ENCODE measurements at regions not wholly inside any gene's neighbourhood (a gene's known extent, or its start where the extent isn't known, plus 50 kb on each side); places are given as distances from the start of the nearest gene placed in this dataset.

DNA sequence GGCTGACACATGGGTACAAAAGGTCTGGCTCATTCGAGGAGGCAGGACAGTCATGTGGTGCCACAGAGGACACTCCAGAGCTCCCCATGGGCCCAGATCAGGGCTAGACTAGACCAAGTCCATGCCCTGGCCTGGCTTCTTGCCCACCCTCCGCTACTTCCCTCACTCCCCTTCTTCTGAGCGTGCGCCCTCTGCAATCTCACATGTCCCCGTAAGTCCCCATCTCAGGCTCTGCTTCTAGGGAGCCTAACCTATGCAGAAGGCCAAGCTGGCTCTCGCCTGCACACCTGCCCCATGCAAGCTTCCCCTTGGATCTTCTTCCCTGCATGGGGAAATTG lies 553.6 kb downstream of the PTPRU start:
- H3K4me2 ChIP-seq (ENCODE audit: control insufficient read depth, insufficient read depth): no peak overlapping the region
- no peaks in the 10 kb centered on the region for H4K20me1 ChIP-seq (ENCODE audit: control insufficient read depth, insufficient read depth)
- POLR2A ChIA-PET: no interaction called here
- CTCF ChIA-PET: no interaction called here
- H3K9me3 ChIP-seq (replicated peaks; ENCODE audit: control insufficient read depth, insufficient read depth, low read length): no peaks in the 10 kb centered on the region
- no peak overlapping the region for H3K4me3 ChIP-seq
- H3K27me3 ChIP-seq (replicated peaks in 1 of 2; ENCODE audit: control insufficient read depth in 2 of 2, insufficient read depth in 2 of 2, low read length in 1 of 2): peaks cover 0 to 5% of the 10 kb centered on the region in 2 experiments; a peak in 2 of 4 replicates
- TF ChIP-seq ZBED1 (IDR thresholded peaks at IDR 0.05; ENCODE audit: borderline replicate concordance): no peak
- no peak for TF ChIP-seq SRF (IDR thresholded peaks at IDR 0.05; ENCODE audit: low read depth in 2 of 2, low read length in 2 of 2)
- TF ChIP-seq SMC3 (IDR thresholded peaks at IDR 0.05; ENCODE audit: borderline replicate concordance, low read length): no peak
- TF ChIP-seq SUZ12 (IDR thresholded peaks at IDR 0.05; ENCODE audit: unreplicated experiment): no peak
- no peak for TF ChIP-seq EGR1 (IDR thresholded peaks at IDR 0.05; ENCODE audit: borderline replicate concordance in 1 of 2, low read depth in 2 of 2, low read length in 2 of 2)
- RAD21 ChIA-PET (ENCODE audit: unreplicated experiment): no interaction called here
- H3K4me1 ChIP-seq (ENCODE audit: control insufficient read depth, insufficient read depth, low read length): no peaks in the 10 kb centered on the region
- FAIRE-seq: no peak
- SMC1A ChIA-PET (ENCODE audit: uncharacterized antibody, unreplicated experiment): no interaction called here
- intact Hi-C loops (cut with micrococcal nuclease; ENCODE audit: unreplicated experiment) (no loop called here), in situ Hi-C loops (cut with MboI) (no loop called here)
- H3K27ac ChIP-seq (ENCODE audit: control insufficient read depth, insufficient read depth): no peak overlapping the region
- no peak overlapping the region for H2AFZ ChIP-seq (ENCODE audit: control insufficient read depth, low read depth, low read length)
- BruUV-seq (replicated peaks): no TSS peak
- 50% methylated on average over 6 of the region's 6 CpGs for WGBS (ENCODE audit: insufficient coverage, insufficient replicate concordance, low lambda C conversion rate, missing lambda C conversion rate)
- no peaks in the 10 kb centered on the region for H3K79me2 ChIP-seq (ENCODE audit: control insufficient read depth, insufficient read depth, low read length)
- no peak for ATAC-seq
- H3K9ac ChIP-seq (ENCODE audit: control insufficient read depth, insufficient read depth, low read length): no peak overlapping the region
- H3K36me3 ChIP-seq (ENCODE audit: control insufficient read depth in 2 of 2, insufficient read depth in 2 of 2, low read length in 1 of 2): no peaks in the 10 kb centered on the region
- no peak for DNase-seq (ENCODE audit: low read depth, low spot score)

DNA sequence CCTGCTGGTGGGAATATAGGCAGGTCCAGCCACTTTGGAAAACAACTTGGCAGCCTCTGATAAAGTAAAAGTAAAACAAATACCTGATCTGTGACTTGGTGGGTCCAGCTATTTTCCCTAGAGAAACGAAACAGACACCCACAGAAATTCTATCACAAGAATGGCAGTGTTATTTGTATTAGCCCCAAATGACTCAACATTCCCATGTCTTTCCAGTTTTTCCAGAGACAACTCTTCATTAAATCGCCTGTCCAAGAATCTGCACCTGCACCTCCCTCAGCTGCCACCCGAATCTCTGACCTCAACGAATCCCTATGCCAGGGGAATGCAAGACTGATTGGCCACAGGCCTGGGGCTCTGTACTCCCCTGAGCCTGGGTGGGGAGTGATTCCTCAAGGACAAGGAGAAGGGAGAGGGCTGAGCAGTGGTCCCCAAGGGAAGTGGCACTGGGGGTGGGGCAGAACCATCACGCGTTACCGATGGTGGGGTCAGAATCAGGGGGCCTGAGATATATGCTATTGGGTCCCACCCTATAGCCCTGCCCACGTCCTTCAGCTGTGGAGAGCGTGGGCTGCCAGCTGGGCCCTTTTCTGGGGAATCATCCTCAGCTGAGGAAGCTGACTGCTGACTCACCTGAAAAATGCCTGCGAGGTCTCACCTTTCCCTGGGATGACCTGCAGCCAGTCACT lies 553.0 kb downstream of the PTPRU start:
- BruUV-seq (replicated peaks): no TSS peak
- H3K27me3 ChIP-seq (replicated peaks in 1 of 2; ENCODE audit: control insufficient read depth in 2 of 2, insufficient read depth in 2 of 2, low read length in 1 of 2): peaks cover 0 to 5% of the 10 kb centered on the region in 2 experiments; a peak in 2 of 4 replicates
- H3K4me3 ChIP-seq: no peak overlapping the region
- H3K4me2 ChIP-seq (ENCODE audit: control insufficient read depth, insufficient read depth): no peak overlapping the region
- H3K27ac ChIP-seq (ENCODE audit: control insufficient read depth, insufficient read depth): no peak overlapping the region
- in situ Hi-C loops (cut with MboI): no loop called here
- no peaks in the 10 kb centered on the region for H4K20me1 ChIP-seq (ENCODE audit: control insufficient read depth, insufficient read depth)
- CTCF ChIA-PET: no interaction called here
- no peak for TF ChIP-seq SPI1 (IDR thresholded peaks at IDR 0.05; ENCODE audit: borderline replicate concordance, insufficient read depth, low read depth, low read length)
- intact Hi-C loops (cut with micrococcal nuclease; ENCODE audit: unreplicated experiment): no loop called here
- H3K79me2 ChIP-seq (ENCODE audit: control insufficient read depth, insufficient read depth, low read length): no peaks in the 10 kb centered on the region
- POLR2A ChIA-PET: no interaction called here
- H3K9ac ChIP-seq (ENCODE audit: control insufficient read depth, insufficient read depth, low read length): no peak overlapping the region
- RAD21 ChIA-PET (ENCODE audit: unreplicated experiment): no interaction called here
- no peaks in the 10 kb centered on the region for H3K4me1 ChIP-seq (ENCODE audit: control insufficient read depth, insufficient read depth, low read length)
- H3K9me3 ChIP-seq (replicated peaks; ENCODE audit: control insufficient read depth, insufficient read depth, low read length): no peaks in the 10 kb centered on the region
- SMC1A ChIA-PET (ENCODE audit: uncharacterized antibody, unreplicated experiment): no interaction called here
- 26% methylated on average over 10 of the region's 10 CpGs for WGBS (ENCODE audit: insufficient coverage, insufficient replicate concordance, low lambda C conversion rate, missing lambda C conversion rate)
- FAIRE-seq (no peak), ATAC-seq (no peak), DNase-seq (ENCODE audit: low read depth, low spot score) (no peak)
- no peak overlapping the region for H2AFZ ChIP-seq (ENCODE audit: control insufficient read depth, low read depth, low read length)
- H3K36me3 ChIP-seq (ENCODE audit: control insufficient read depth in 2 of 2, insufficient read depth in 2 of 2, low read length in 1 of 2): no peaks in the 10 kb centered on the region
